Fibroblast of mammary gland (primary cell): ENCODE measurements at regions not wholly inside any gene's neighbourhood (a gene's known extent, or its start where the extent isn't known, plus 50 kb on each side); places are given as distances from the start of the nearest gene placed in this dataset.

ENCODE experiments used
- DNase-seq: peaks from one replicate; pipeline ENCODE4 v3.0.0-alpha.2; 2010; ENCODE audit warnings: low read depth
- H3K4me3 ChIP-seq: 2 replicates; pipeline ENCODE4 v1.5.1; 2011; ENCODE audit warnings: low read depth, mild to moderate bottlenecking, low read length, moderate library complexity; ENCODE audit not compliant: control insufficient read depth
- CTCF ChIP-seq: conservative IDR thresholded peaks from 2 replicates; pipeline ENCODE4 v1.5.1; 2011; ENCODE audit warnings: low read depth, low read length, inconsistent platforms; ENCODE audit not compliant: control insufficient read depth, insufficient read depth

- no peak for TF ChIP-seq CTCF
- no peak for DNase-seq
- H3K4me3 ChIP-seq: no peak overlapping the region
Observed at GRCh38 chr21:27157097-27157496, 190.2 kb upstream of the ADAMTS5 start.

- no peak for DNase-seq
- TF ChIP-seq CTCF: no peak
- no peak overlapping the region for H3K4me3 ChIP-seq
Observed at GRCh38 chr21:27156666-27157065, 189.8 kb upstream of the ADAMTS5 start.

- no peak for TF ChIP-seq CTCF
- H3K4me3 ChIP-seq: no peak overlapping the region
- DNase-seq: no peak
Observed at GRCh38 chr21:27155130-27155500, 188.2 kb upstream of the ADAMTS5 start.

- no peak for TF ChIP-seq CTCF
Observed at GRCh38 chr21:27154451-27155129, 187.7 kb upstream of the ADAMTS5 start.

GRCh38 chr21:27152996-27153395 lies 186.1 kb upstream of the ADAMTS5 start:
- H3K4me3 ChIP-seq: no peak overlapping the region
- TF ChIP-seq CTCF: no peak
- no peak for DNase-seq

More at GRCh38 chr21:27154451-27155129, 187.7 kb upstream of the ADAMTS5 start:
- H3K4me3 ChIP-seq: no peak overlapping the region
- DNase-seq: peak; percentile 26

- no peak overlapping the region for H3K4me3 ChIP-seq
- no peak for TF ChIP-seq CTCF
- DNase-seq: no peak
Observed at GRCh38 chr21:27149034-27149433, 182.1 kb upstream of the ADAMTS5 start.

GRCh38 chr21:27146268-27146667 lies 179.4 kb upstream of the ADAMTS5 start:
- no peak for DNase-seq
- no peak for TF ChIP-seq CTCF
- H3K4me3 ChIP-seq: no peak overlapping the region
